HEK293 (cell line): ENCODE measurements at regions not wholly inside any gene's neighbourhood (a gene's known extent, or its start where the extent isn't known, plus 50 kb on each side); places are given as distances from the start of the nearest gene placed in this dataset.

Experiments
- CTCF ChIA-PET: fragments of 350-600 bp; formaldehyde crosslinking; extraction: SDS; loops from one replicate; lab custom pipeline; 2021; ENCODE audit warnings: antibody characterized with exemption; lab: Yijun Ruan, JAX
- POLR2A ChIA-PET: fragments of 300-600 bp; formaldehyde crosslinking; extraction: SDS; loops from one replicate; lab custom pipeline; 2020; ENCODE audit warnings: antibody characterized with exemption, inconsistent platforms; lab: Yijun Ruan, JAX
- H3K27ac ChIP-seq: fragments of 200-500 bp; sonication (Bioruptor generic); 2 replicates; pipeline ENCODE4 v1.5.1; 2014; ENCODE audit warnings: low read depth, low read length, control low read depth, inconsistent platforms; ENCODE audit errors: extremely low read depth
- H3K36me3 ChIP-seq, 2 experiments: fragments of 200-500 bp in 1 of 2; sonication (Bioruptor generic) in 1 of 2; 1 replicate in 1 of 2; 2 replicates in 1 of 2; pipeline ENCODE4 v1.5.1; 2014 to 2017; ENCODE audit warnings: inconsistent platforms in 2 of 2, low read length in 2 of 2; ENCODE audit not compliant: control insufficient read depth in 2 of 2, insufficient read depth in 1 of 2
- H3K4me1 ChIP-seq: fragments of 200-500 bp; sonication (Bioruptor generic); 2 replicates; pipeline ENCODE4 v1.5.1; 2014; ENCODE audit warnings: mild to moderate bottlenecking, low read length, inconsistent platforms; ENCODE audit not compliant: control insufficient read depth, insufficient read depth
- H3K4me3 ChIP-seq: 2 replicates; pipeline ENCODE4 v1.5.1; 2011; ENCODE audit warnings: low read depth, mild to moderate bottlenecking, control low read depth, low read length, moderate library complexity
- H3K9me3 ChIP-seq: fragments of 200-500 bp; sonication (Bioruptor generic); 2 replicates; pipeline ENCODE4 v1.5.1; 2014; ENCODE audit warnings: low read depth, low read length, inconsistent platforms; ENCODE audit not compliant: control insufficient read depth, insufficient read depth
- ATF2 ChIP-seq: fragments of 450-650 bp; formaldehyde crosslinking; IDR thresholded peaks from 2 replicates; pipeline ENCODE4 v1.5.1; 2016; ENCODE audit warnings: missing biosample characterization, missing genetic modification characterization, low read depth
- EGR2 ChIP-seq: fragments of 450-650 bp; formaldehyde crosslinking; IDR thresholded peaks from 2 replicates; pipeline ENCODE4 v1.5.1; 2016; ENCODE audit warnings: low read depth, missing biosample characterization, missing genetic modification characterization
- KLF7 ChIP-seq: fragments of 450-650 bp; formaldehyde crosslinking; IDR thresholded peaks from 2 replicates; pipeline ENCODE4 v1.5.1; 2016; ENCODE audit warnings: missing biosample characterization, missing genetic modification characterization, borderline replicate concordance
- PBX3 ChIP-seq: sonication (generic); formaldehyde crosslinking; IDR thresholded peaks from 2 replicates; pipeline ENCODE4 v1.8.1; 2022; ENCODE audit warnings: mild to moderate bottlenecking, moderate library complexity, missing genetic modification reagents
- SCRT2 ChIP-seq: fragments of 450-650 bp; formaldehyde crosslinking; IDR thresholded peaks from 2 replicates; pipeline ENCODE4 v1.5.1; 2016; ENCODE audit warnings: missing biosample characterization, missing genetic modification characterization
- TRIM28 ChIP-seq: IDR thresholded peaks from 2 replicates; pipeline ENCODE4 v1.6.1; 2011; ENCODE audit warnings: low read length, control low read depth, borderline replicate concordance
- ZBTB10 ChIP-seq: fragments of 450-650 bp; formaldehyde crosslinking; IDR thresholded peaks from 2 replicates; pipeline ENCODE4 v1.5.1; 2016; ENCODE audit warnings: missing biosample characterization, missing genetic modification characterization
- ZBTB49 ChIP-seq: fragments of 450-650 bp; formaldehyde crosslinking; IDR thresholded peaks from 2 replicates; pipeline ENCODE4 v1.5.1; 2016; ENCODE audit warnings: missing biosample characterization, missing genetic modification characterization, low read depth
- ZIC2 ChIP-seq: fragments of 450-650 bp; formaldehyde crosslinking; IDR thresholded peaks from 2 replicates; pipeline ENCODE4 v1.5.1; 2016; ENCODE audit warnings: missing biosample characterization, missing genetic modification characterization
- ZNF140 ChIP-seq: fragments of 450-650 bp; formaldehyde crosslinking; IDR thresholded peaks from 2 replicates; pipeline ENCODE4 v1.5.1; 2016; ENCODE audit warnings: missing biosample characterization, missing genetic modification characterization
- ZNF2 ChIP-seq: fragments of 450-650 bp; formaldehyde crosslinking; IDR thresholded peaks from 2 replicates; pipeline ENCODE4 v1.5.1; 2016; ENCODE audit warnings: missing biosample characterization, missing genetic modification characterization
- ZNF239 ChIP-seq: fragments of 450-650 bp; formaldehyde crosslinking; IDR thresholded peaks from 2 replicates; pipeline ENCODE4 v1.5.1; 2016; ENCODE audit warnings: missing biosample characterization, missing genetic modification characterization
- ZNF292 ChIP-seq: fragments of 450-650 bp; formaldehyde crosslinking; IDR thresholded peaks from 2 replicates; pipeline ENCODE4 v1.5.1; 2016; ENCODE audit warnings: low read depth, missing biosample characterization, missing genetic modification characterization, borderline replicate concordance
- ZNF302 ChIP-seq: fragments of 450-650 bp; formaldehyde crosslinking; IDR thresholded peaks from 2 replicates; pipeline ENCODE4 v1.5.1; 2016; ENCODE audit warnings: missing biosample characterization, missing genetic modification characterization, low read depth
- ZNF354C ChIP-seq: fragments of 450-650 bp; formaldehyde crosslinking; IDR thresholded peaks from 2 replicates; pipeline ENCODE4 v1.5.1; 2016; ENCODE audit warnings: missing biosample characterization, missing genetic modification characterization, low read depth, borderline replicate concordance
- ZNF398 ChIP-seq: fragments of 450-650 bp; formaldehyde crosslinking; IDR thresholded peaks from 2 replicates; pipeline ENCODE4 v1.5.1; 2017; ENCODE audit warnings: missing biosample characterization, missing genetic modification characterization
- ZNF433 ChIP-seq: fragments of 450-650 bp; formaldehyde crosslinking; IDR thresholded peaks from 2 replicates; pipeline ENCODE4 v1.5.1; 2016; ENCODE audit warnings: missing biosample characterization, missing genetic modification characterization, low read depth
- ZNF48 ChIP-seq: fragments of 450-650 bp; formaldehyde crosslinking; IDR thresholded peaks from 2 replicates; pipeline ENCODE4 v1.5.1; 2016; ENCODE audit warnings: missing biosample characterization, missing genetic modification characterization
- ZNF521 ChIP-seq: fragments of 450-650 bp; formaldehyde crosslinking; IDR thresholded peaks from 2 replicates; pipeline ENCODE4 v1.5.1; 2017; ENCODE audit warnings: missing biosample characterization, mild to moderate bottlenecking, missing genetic modification characterization
- ZNF549 ChIP-seq: fragments of 450-650 bp; IDR thresholded peaks from 2 replicates; pipeline ENCODE4 v1.5.1; 2018; ENCODE audit warnings: missing biosample characterization, missing genetic modification characterization, mild to moderate bottlenecking, inconsistent platforms, moderate library complexity
- ZNF561 ChIP-seq: fragments of 450-650 bp; IDR thresholded peaks from 2 replicates; pipeline ENCODE4 v1.5.1; 2018; ENCODE audit warnings: missing biosample characterization, missing genetic modification characterization, borderline replicate concordance
- ZNF654 ChIP-seq: fragments of 450-650 bp; formaldehyde crosslinking; IDR thresholded peaks from 2 replicates; pipeline ENCODE4 v1.5.1; 2016; ENCODE audit warnings: low read depth, missing biosample characterization, missing genetic modification characterization
- ZNF677 ChIP-seq: fragments of 450-650 bp; IDR thresholded peaks from 2 replicates; pipeline ENCODE4 v1.5.0; 2018; ENCODE audit warnings: missing biosample characterization, mild to moderate bottlenecking, missing genetic modification characterization, moderate library complexity
- ZNF707 ChIP-seq: fragments of 450-650 bp; formaldehyde crosslinking; IDR thresholded peaks from 2 replicates; pipeline ENCODE4 v1.5.1; 2016; ENCODE audit warnings: missing biosample characterization, missing genetic modification characterization
- ZNF785 ChIP-seq: fragments of 450-650 bp; formaldehyde crosslinking; IDR thresholded peaks from 2 replicates; pipeline ENCODE4 v1.5.1; 2016; ENCODE audit warnings: missing biosample characterization, missing genetic modification characterization
- ZNF830 ChIP-seq: fragments of 450-650 bp; IDR thresholded peaks from 2 replicates; pipeline ENCODE4 v1.5.0; 2018; ENCODE audit warnings: missing biosample characterization, missing genetic modification characterization, low read depth, mild to moderate bottlenecking, moderate library complexity

- Histone ChIP-seq H3K9me3 (no peaks in the 10 kb centered on the region), H3K36me3 (no peaks in the 10 kb centered on the region), H3K4me1 (no peaks in the 10 kb centered on the region), H3K27ac (no peak overlapping the region), H3K4me3 (no peak overlapping the region)
- ChIA-PET CTCF (no interaction called here), POLR2A (no interaction called here)
- TF ChIP-seq ZBTB49 (tag by site-specific recombination) (no peak), ZNF433 (tag by site-specific recombination) (no peak), ATF2 (tag by site-specific recombination) (no peak), ZNF2 (tag by site-specific recombination) (no peak), ZIC2 (tag by site-specific recombination) (no peak), ZNF785 (tag by site-specific recombination) (no peak), ZNF140 (tag by site-specific recombination) (no peak), ZNF677 (tag by site-specific recombination) (no peak), ZNF654 (tag by site-specific recombination) (no peak), ZNF549 (tag by site-specific recombination) (no peak), PBX3 (CRISPR knock-in tag) (no peak), ZNF707 (tag by site-specific recombination) (no peak), TRIM28 (no peak)
Measured at GRCh38 chr10:33674986-33675599, 340.6 kb upstream of the NRP1 start.

- Histone ChIP-seq H3K4me3 (no peak overlapping the region), H3K9me3 (no peaks in the 10 kb centered on the region), H3K36me3 (no peaks in the 10 kb centered on the region), H3K4me1 (no peaks in the 10 kb centered on the region), H3K27ac (no peak overlapping the region)
- ChIA-PET POLR2A (no interaction called here), CTCF (no interaction called here)
- TF ChIP-seq ZNF354C (tag by site-specific recombination) (no peak), ZNF239 (tag by site-specific recombination) (no peak), ZNF48 (tag by site-specific recombination) (no peak), KLF7 (tag by site-specific recombination) (no peak), ZNF302 (tag by site-specific recombination) (no peak), SCRT2 (tag by site-specific recombination) (no peak), ZBTB10 (tag by site-specific recombination) (no peak), ZNF398 (tag by site-specific recombination) (no peak), ZNF830 (no peak), ZNF561 (tag by site-specific recombination) (no peak), ZNF292 (no peak), ZNF521 (tag by site-specific recombination) (no peak), EGR2 (tag by site-specific recombination) (no peak)
Measured at GRCh38 chr10:33674491-33674890, 340.0 kb upstream of the NRP1 start.
